OCI-LY7 (cell line): ENCODE measurements at regions not wholly inside any gene's neighbourhood (a gene's known extent, or its start where the extent isn't known, plus 50 kb on each side); places are given as distances from the start of the nearest gene placed in this dataset.

ENCODE experiments used
- BruUV-seq: library from RNA; stranded (reverse); fragments of 400-500 nt; replicated peaks from 2 replicates; lab custom pipeline; 2021; lab: Mats Ljungman, UMichigan
- CTCF ChIA-PET: fragments of 300-600 bp; sonication (Branson Sonifier 250); formaldehyde crosslinking; loops from one replicate; lab custom pipeline; 2022; ENCODE audit warnings: antibody characterized with exemption; ENCODE audit not compliant: unreplicated experiment; lab: Charles Lee
- POLR2A ChIA-PET: fragments of 300-600 bp; sonication (Branson Sonifier 250); formaldehyde crosslinking; loops from one replicate; lab custom pipeline; 2022; ENCODE audit warnings: antibody characterized with exemption; lab: Charles Lee
- DNase-seq: peaks from one replicate; pipeline ENCODE4 v3.0.0-alpha.2; 2015; ENCODE audit warnings: low spot score
- H2AFZ ChIP-seq: fragments of 200-600 bp; sonication (generic), shearing (Covaris generic); 2 replicates; pipeline ENCODE4 v1.6.1; 2014; ENCODE audit warnings: mild to moderate bottlenecking, antibody characterized with exemption, low read length, moderate library complexity
- H3K27ac ChIP-seq: fragments of 200-600 bp; sonication (generic); 2 replicates; pipeline ENCODE4 v1.5.1; 2014; ENCODE audit warnings: mixed run types, low read depth, mild to moderate bottlenecking, moderate library complexity, low read length, inconsistent platforms; ENCODE audit not compliant: poor library complexity, severe bottlenecking
- H3K36me3 ChIP-seq: fragments of 200-600 bp; sonication (generic); 2 replicates; pipeline ENCODE4 v1.6.1; 2014; ENCODE audit warnings: mild to moderate bottlenecking, antibody characterized with exemption, low read length, moderate library complexity, mixed read lengths; ENCODE audit not compliant: insufficient read depth
- H3K4me1 ChIP-seq: fragments of 200-600 bp; sonication (generic); 2 replicates; pipeline ENCODE4 v1.5.1; 2014; ENCODE audit warnings: mild to moderate bottlenecking, low read length; ENCODE audit not compliant: insufficient read depth, poor library complexity, severe bottlenecking
- H3K4me2 ChIP-seq: fragments of 200-600 bp; sonication (generic); 2 replicates; pipeline ENCODE4 v1.6.1; 2014; ENCODE audit warnings: mild to moderate bottlenecking, low read length
- H3K4me3 ChIP-seq: fragments of 200-600 bp; sonication (generic); 2 replicates; pipeline ENCODE4 v1.5.1; 2014; ENCODE audit warnings: mild to moderate bottlenecking, low read depth, low read length; ENCODE audit not compliant: poor library complexity, severe bottlenecking
- H3K79me2 ChIP-seq: fragments of 200-600 bp; sonication (generic); 2 replicates; pipeline ENCODE4 v1.6.1; 2016; ENCODE audit warnings: low read depth, mild to moderate bottlenecking, low read length, moderate library complexity, mixed read lengths; ENCODE audit not compliant: insufficient read depth
- H3K9me2 ChIP-seq: fragments of 200-600 bp; sonication (generic); 2 replicates; pipeline ENCODE4 v1.6.1; 2016; ENCODE audit warnings: mild to moderate bottlenecking, low read length, mixed read lengths; ENCODE audit not compliant: insufficient read depth
- H3K9me3 ChIP-seq: fragments of 200-600 bp; sonication (generic); 2 replicates; pipeline ENCODE4 v1.6.1; 2014; ENCODE audit warnings: mild to moderate bottlenecking, mixed run types, low read length, mixed read lengths
- H4K20me1 ChIP-seq: fragments of 200-600 bp; sonication (generic); 2 replicates; pipeline ENCODE4 v1.6.1; 2014; ENCODE audit warnings: mild to moderate bottlenecking, antibody characterized with exemption, low read length, moderate library complexity, mixed read lengths; ENCODE audit not compliant: insufficient read depth
- CTCF ChIP-seq: fragments of 200-600 bp; sonication (generic); conservative IDR thresholded peaks from 2 replicates; pipeline ENCODE4 v1.5.1; 2014; ENCODE audit warnings: mild to moderate bottlenecking, antibody characterized with exemption, low read length, moderate library complexity, mixed read lengths
- EZH2phosphoT487 ChIP-seq: fragments of 200-600 bp; sonication (generic); IDR thresholded peaks from 2 replicates; pipeline ENCODE4 v1.6.1; 2018; ENCODE audit warnings: low read depth, borderline replicate concordance, mild to moderate bottlenecking, mixed run types, antibody characterized with exemption, low read length, moderate library complexity, mixed read lengths
- intact Hi-C: fragments of 100-400 bp; cut with micrococcal nuclease; formaldehyde crosslinking; loops from one replicate; pipeline ENCODE4 v1.10.0; 2022; ENCODE audit not compliant: unreplicated experiment

GRCh38 chr16:48879223-48880122 is 269.5 kb upstream of the N4BP1 start:
- Histone ChIP-seq H2AFZ (no peak overlapping the region), H3K36me3 (no peaks in the 10 kb centered on the region), H3K4me1 (no peaks in the 10 kb centered on the region), H3K9me2 (no peaks in the 10 kb centered on the region), H3K79me2 (no peaks in the 10 kb centered on the region), H3K9me3 (no peaks in the 10 kb centered on the region), H4K20me1 (no peaks in the 10 kb centered on the region), H3K4me3 (no peak overlapping the region), H3K27ac (no peak overlapping the region), H3K4me2 (no peak overlapping the region)
- POLR2A ChIA-PET = no interaction called here
- no TSS peak for BruUV-seq
- no peak for DNase-seq
- intact Hi-C loops = no loop called here
- CTCF ChIA-PET = no interaction called here
- TF ChIP-seq EZH2phosphoT487 (no peak), CTCF (no peak)

GRCh38 chr16:48877946-48878345 is 268.0 kb upstream of the N4BP1 start:
- no peaks in the 10 kb centered on the region for H3K4me1 ChIP-seq
- H3K9me3 ChIP-seq = no peaks in the 10 kb centered on the region
- no peak for DNase-seq
- ChIA-PET CTCF (no interaction called here), POLR2A (no interaction called here)
- H3K4me3 ChIP-seq = no peak overlapping the region
- no peak overlapping the region for H3K4me2 ChIP-seq
- no peaks in the 10 kb centered on the region for H3K9me2 ChIP-seq
- H4K20me1 ChIP-seq = no peaks in the 10 kb centered on the region
- BruUV-seq = no TSS peak
- no peaks in the 10 kb centered on the region for H3K36me3 ChIP-seq
- intact Hi-C loops = no loop called here
- H3K79me2 ChIP-seq = no peaks in the 10 kb centered on the region
- H2AFZ ChIP-seq = no peak overlapping the region
- no peak overlapping the region for H3K27ac ChIP-seq
- TF ChIP-seq EZH2phosphoT487 (no peak), CTCF (no peak)

- no peaks in the 10 kb centered on the region for H3K4me1 ChIP-seq
- no peaks in the 10 kb centered on the region for H3K9me2 ChIP-seq
- CTCF ChIA-PET = no interaction called here
- H3K9me3 ChIP-seq = no peaks in the 10 kb centered on the region
- BruUV-seq = no TSS peak
- H4K20me1 ChIP-seq = no peaks in the 10 kb centered on the region
- POLR2A ChIA-PET = interaction anchor here (0.7 kb wide), 1 partner anchor 236 kb away, joined by 3 read pairs; no protein-coding TSS in a partner anchor
- no peak overlapping the region for H2AFZ ChIP-seq
- no peak for DNase-seq
- no peaks in the 10 kb centered on the region for H3K36me3 ChIP-seq
- no peak overlapping the region for H3K27ac ChIP-seq
- no peaks in the 10 kb centered on the region for H3K79me2 ChIP-seq
- no peak overlapping the region for H3K4me3 ChIP-seq
- H3K4me2 ChIP-seq = no peak overlapping the region
- no peak for TF ChIP-seq CTCF
- no peak for TF ChIP-seq EZH2phosphoT487
- intact Hi-C loops = no loop called here
Observed at GRCh38 chr16:48870141-48870540, 260.2 kb upstream of the N4BP1 start.
